HCT116 (cell line): ENCODE measurements at regions not wholly inside any gene's neighbourhood (a gene's known extent, or its start where the extent isn't known, plus 50 kb on each side); places are given as distances from the start of the nearest gene placed in this dataset.

Experiments used
- ATAC-seq: fragments of 200-7000 bp; cut with Tn5 transposase; 2 replicates; pipeline ENCODE4 v1.9.1; 2020; ENCODE audit warnings: mild to moderate bottlenecking, moderate library complexity
- BruUV-seq: library from RNA; stranded (reverse); fragments of 400-500 nt; replicated peaks from 2 replicates; lab custom pipeline; 2021; lab: Mats Ljungman, UMichigan
- CTCF ChIA-PET: fragments of 300-600 bp; sonication (Branson Sonifier 250); formaldehyde crosslinking; loops from one replicate; lab custom pipeline; 2021; ENCODE audit warnings: antibody characterized with exemption; lab: Charles Lee
- POLR2A ChIA-PET: fragments of 300-600, 350-600 bp; sonication (Branson Sonifier 250); formaldehyde crosslinking; loops from one replicate; lab custom pipeline; 2021; ENCODE audit warnings: antibody characterized with exemption; lab: Charles Lee
- RAD21 ChIA-PET, 2 experiments: fragments of 300-600 bp; sonication (Branson Sonifier 250); formaldehyde crosslinking; loops; one replicate each; lab custom pipeline; 2023; ENCODE audit warnings: low total read pairs in 2 of 2; ENCODE audit not compliant: uncharacterized antibody in 2 of 2, unreplicated experiment in 2 of 2, low non-redundant PET in 1 of 2; lab: Charles Lee
- DNase-seq: peaks from one replicate; pipeline ENCODE4 v3.0.0-alpha.2; 2010; ENCODE audit warnings: low read depth, low spot score
- H2AFZ ChIP-seq: fragments of 200-600 bp; shearing (Covaris generic), sonication (generic); 2 replicates; pipeline ENCODE4 v1.6.1; 2017; ENCODE audit warnings: low read depth, mixed run types, mixed read lengths, antibody characterized with exemption, low read length; ENCODE audit not compliant: poor library complexity, severe bottlenecking
- H3K27ac ChIP-seq: 2 replicates; pipeline ENCODE4 v1.5.1; 2012; ENCODE audit warnings: low read depth, low read length
- H3K27me3 ChIP-seq: fragments of 200-600 bp; sonication (generic); 2 replicates; pipeline ENCODE4 v1.6.1; 2016; ENCODE audit warnings: mixed run types, low read length, mixed read lengths; ENCODE audit not compliant: insufficient read depth
- H3K36me3 ChIP-seq, 2 experiments: fragments of 200-500 bp in 1 of 2; fragments of 200-600 bp in 1 of 2; sonication (Bioruptor generic) in 1 of 2; sonication (generic) in 1 of 2; 2 replicates each; pipeline versions ENCODE4 v1.5.1 to v1.6.1; 2014 to 2016; ENCODE audit warnings: low read length in 2 of 2, inconsistent platforms in 1 of 2, mixed read lengths in 1 of 2, mixed run types in 1 of 2; ENCODE audit not compliant: insufficient read depth in 2 of 2, control insufficient read depth in 1 of 2
- H3K4me1 ChIP-seq, 2 experiments: fragments of 200-600 bp in 1 of 2; sonication (generic) in 1 of 2; 2 replicates each; pipeline versions ENCODE4 v1.5.1 to v1.6.1; 2012 to 2017; ENCODE audit warnings: low read length in 2 of 2, inconsistent platforms in 1 of 2, mild to moderate bottlenecking in 1 of 2, mixed read lengths in 1 of 2, mixed run types in 1 of 2, moderate library complexity in 1 of 2; ENCODE audit not compliant: insufficient read depth in 2 of 2, control insufficient read depth in 1 of 2
- H3K4me2 ChIP-seq: fragments of 200-600 bp; sonication (generic); 2 replicates; pipeline ENCODE4 v1.6.1; 2017; ENCODE audit warnings: mixed run types, low read length, mixed read lengths
- H3K4me3 ChIP-seq, 2 experiments: fragments of 200-600 bp in 1 of 2; sonication (generic) in 1 of 2; replicated peaks in 1 of 2; 2 replicates each; pipeline ENCODE4 v1.5.1; 2011 to 2016; ENCODE audit warnings: low read length in 2 of 2, control low read depth in 1 of 2, low read depth in 1 of 2, mild to moderate bottlenecking in 1 of 2, mixed read lengths in 1 of 2, mixed run types in 1 of 2
- H3K79me2 ChIP-seq: fragments of 200-600 bp; sonication (generic); 2 replicates; pipeline ENCODE4 v1.6.1; 2017; ENCODE audit warnings: mild to moderate bottlenecking, mixed run types, low read length, moderate library complexity, mixed read lengths; ENCODE audit not compliant: insufficient read depth
- H3K9ac ChIP-seq: fragments of 200-600 bp; sonication (generic); 2 replicates; pipeline ENCODE4 v1.6.1; 2016; ENCODE audit warnings: low read length, mixed read lengths
- H3K9me2 ChIP-seq: fragments of 200-600 bp; sonication (generic), shearing (Covaris generic); 2 replicates; pipeline ENCODE4 v1.6.1; 2017; ENCODE audit warnings: mixed run types, mild to moderate bottlenecking, moderate library complexity; ENCODE audit not compliant: insufficient read depth
- H3K9me3 ChIP-seq, 2 experiments: fragments of 200-500 bp in 1 of 2; fragments of 200-600 bp in 1 of 2; sonication (Bioruptor generic) in 1 of 2; sonication (generic) in 1 of 2; 2 replicates each; pipeline ENCODE4 v1.6.1; 2014 to 2017; ENCODE audit warnings: low read length in 2 of 2, mixed read lengths in 2 of 2, inconsistent platforms in 1 of 2, low read depth in 1 of 2, mild to moderate bottlenecking in 1 of 2, mixed run types in 1 of 2, moderate library complexity in 1 of 2; ENCODE audit not compliant: control insufficient read depth in 1 of 2, insufficient read depth in 1 of 2
- H4K20me1 ChIP-seq: fragments of 200-600 bp; sonication (generic), shearing (Covaris generic); 2 replicates; pipeline ENCODE4 v1.6.1; 2017; ENCODE audit warnings: mixed run types, mild to moderate bottlenecking, moderate library complexity; ENCODE audit not compliant: insufficient read depth
- ATF3 ChIP-seq: IDR thresholded peaks from 2 replicates; pipeline ENCODE4 v1.6.1; 2012
- CBX3 ChIP-seq: IDR thresholded peaks from 2 replicates; pipeline ENCODE4 v1.6.1; 2012; ENCODE audit warnings: low read depth
- CEBPB ChIP-seq: IDR thresholded peaks from 2 replicates; pipeline ENCODE4 v1.6.1; 2012; ENCODE audit warnings: low read depth
- CTCF ChIP-seq, 3 experiments: fragments of 200-600 bp in 1 of 3; sonication (generic) in 1 of 3; IDR thresholded peaks in 2 of 3; conservative IDR thresholded peaks in 1 of 3; 2 replicates each; pipeline ENCODE4 v1.5.1; 2012 to 2017; ENCODE audit warnings: low read depth in 2 of 3, low read length in 2 of 3, antibody characterized with exemption in 1 of 3, borderline replicate concordance in 1 of 3, control low read depth in 1 of 3, mild to moderate bottlenecking in 1 of 3, mixed read lengths in 1 of 3, mixed run types in 1 of 3, moderate library complexity in 1 of 3; ENCODE audit not compliant: insufficient read depth in 1 of 3
- EGR1 ChIP-seq: IDR thresholded peaks from 2 replicates; pipeline ENCODE4 v1.6.1; 2012; ENCODE audit warnings: low read depth
- FOSL1 ChIP-seq: IDR thresholded peaks from 2 replicates; pipeline ENCODE4 v1.6.1; 2012; ENCODE audit warnings: low read depth
- JUND ChIP-seq: IDR thresholded peaks from 2 replicates; pipeline ENCODE4 v1.6.1; 2012
- MAX ChIP-seq: IDR thresholded peaks from 2 replicates; pipeline ENCODE4 v1.6.1; 2012
- POLR2A ChIP-seq: IDR thresholded peaks from 2 replicates; pipeline ENCODE4 v1.7.0; 2011; ENCODE audit warnings: borderline replicate concordance; ENCODE audit not compliant: insufficient read depth, insufficient read length; ENCODE audit errors: extremely low read depth
- RAD21 ChIP-seq: IDR thresholded peaks from 2 replicates; pipeline ENCODE4 v1.6.1; 2012; ENCODE audit warnings: low read depth, mild to moderate bottlenecking
- REST ChIP-seq: IDR thresholded peaks from 2 replicates; pipeline ENCODE4 v1.6.1; 2012; ENCODE audit warnings: low read depth
- SIN3A ChIP-seq: IDR thresholded peaks from 2 replicates; pipeline ENCODE4 v1.6.1; 2012; ENCODE audit warnings: low read depth
- SP1 ChIP-seq: IDR thresholded peaks from 2 replicates; pipeline ENCODE4 v1.6.1; 2012; ENCODE audit warnings: low read depth
- SRF ChIP-seq: IDR thresholded peaks from 2 replicates; pipeline ENCODE4 v1.6.1; 2012; ENCODE audit warnings: low read depth
- ZBTB33 ChIP-seq: IDR thresholded peaks from 2 replicates; pipeline ENCODE4 v1.6.1; 2011; ENCODE audit warnings: mild to moderate bottlenecking, low read length, moderate library complexity; ENCODE audit not compliant: insufficient replicate concordance; ENCODE audit errors: extremely low read depth
- ZNF274 ChIP-seq: fragments of 200-500 bp; sonication (Bioruptor generic); IDR thresholded peaks from 2 replicates; pipeline ENCODE4 v1.6.1; 2014; ENCODE audit warnings: mild to moderate bottlenecking, low read depth, low read length, inconsistent platforms
- intact Hi-C: fragments of 100-400 bp; cut with micrococcal nuclease; formaldehyde crosslinking; loops from 2 replicates; pipeline ENCODE4 v1.10.0; 2022

- no peak for TF ChIP-seq ATF3
- TF ChIP-seq SIN3A = no peak
- TF ChIP-seq POLR2A = no peak
Measured at GRCh38 chr4:83759611-83760010, 223.7 kb downstream of the GPAT3 start (continued).

GRCh38 chr4:83758285-83758684, 222.4 kb downstream of the GPAT3 start:
- Histone ChIP-seq H3K9me3 (no peaks in the 10 kb centered on the region), H3K4me2 (no peak overlapping the region)
- CTCF ChIA-PET = no interaction called here
- TF ChIP-seq ZBTB33 (no peak), EGR1 (no peak), CEBPB (no peak), ATF3 (no peak), RAD21 (no peak), JUND (no peak), SIN3A (no peak), ZNF274 (no peak), MAX (no peak), SRF (no peak), SP1 (no peak), CBX3 (no peak), FOSL1 (no peak), CTCF (IDR thresholded peaks at IDR 0.05 in 2 of 3, conservative IDR thresholded peaks at IDR 0.05 in 1 of 3; ENCODE audit: borderline replicate concordance in 1 of 3, insufficient read depth in 1 of 3, low read depth in 2 of 3, low read length in 2 of 3) (no peak), REST (no peak)
- TF ChIP-seq, all 23 proteins: peak for 0
- Histone ChIP-seq H3K79me2 (no peaks in the 10 kb centered on the region), H4K20me1 (no peaks in the 10 kb centered on the region), H3K9me2 (no peaks in the 10 kb centered on the region), H3K27me3 (no peaks in the 10 kb centered on the region), H2AFZ (no peak overlapping the region), H3K36me3 (no peaks in the 10 kb centered on the region), H3K9ac (no peak overlapping the region), H3K27ac (no peak overlapping the region), H3K4me3 (no peak overlapping the region), H3K4me1 (peaks cover 0 to 6% of the 10 kb centered on the region in 2 experiments; a peak in 1 of 4 replicates)
- intact Hi-C loops = no loop called here
- DNase-seq (no peak), ATAC-seq (no peak)
- BruUV-seq = no TSS peak
- ChIA-PET POLR2A (no interaction called here), RAD21 (no interaction called here)
